ENCODE measurements at regions not wholly inside any gene's neighbourhood (a gene's known extent, or its start where the extent isn't known, plus 50 kb on each side); places are given as distances from the start of the nearest gene placed in this dataset.

GRCh38 chr9:18149471-18150011, 324.4 kb upstream of the ADAMTSL1 start:
- no peaks in the 10 kb centered on the region for H3K79me2 ChIP-seq (ENCODE audit: insufficient read depth, low read length)
- H3K27me3 ChIP-seq (ENCODE audit: control insufficient read depth in 1 of 2, insufficient read depth in 2 of 2, low read length in 2 of 2), result no peaks in the 10 kb centered on the region
- H3K4me1 ChIP-seq (ENCODE audit: insufficient read depth, low read length), result no peaks in the 10 kb centered on the region
- no peak for DNase-seq (ENCODE audit: low spot score)
- ChIA-PET CTCF (ENCODE audit: low intra/inter-chr PET ratio, low total read pairs) (no interaction called here), POLR2A (no interaction called here)
- H3K4me3 ChIP-seq (replicated peaks in 1 of 3; ENCODE audit: insufficient read depth in 1 of 3, low read depth in 2 of 3, low read length in 3 of 3), result no peak overlapping the region
- no peak overlapping the region for H3K9ac ChIP-seq (ENCODE audit: insufficient read depth, low read depth, low read length)
- TF ChIP-seq XBP1 (CRISPR knock-in tag; IDR thresholded peaks at IDR 0.05), result no peak
- TF ChIP-seq ZMAT5 (CRISPR knock-in tag; IDR thresholded peaks at IDR 0.05; ENCODE audit: borderline replicate concordance, low read depth), result no peak
- TF ChIP-seq ZBTB2 (CRISPR knock-in tag; IDR thresholded peaks at IDR 0.05; ENCODE audit: low read depth), result no peak
- no peak for TF ChIP-seq FOXP1 (IDR thresholded peaks at IDR 0.05)
- TF ChIP-seq FOXP1 (CRISPR knock-in tag; IDR thresholded peaks at IDR 0.05), result no peak
- no peak for TF ChIP-seq HOXA3 (CRISPR knock-in tag; IDR thresholded peaks at IDR 0.05)
- no peak for TF ChIP-seq ZNF224 (CRISPR knock-in tag; IDR thresholded peaks at IDR 0.05)
- TF ChIP-seq ZNF598 (CRISPR knock-in tag; IDR thresholded peaks at IDR 0.05; ENCODE audit: borderline replicate concordance), result no peak
- no peak for TF ChIP-seq RERE (CRISPR knock-in tag; IDR thresholded peaks at IDR 0.05; ENCODE audit: low read depth)
- no peak for TF ChIP-seq RARA (CRISPR knock-in tag; IDR thresholded peaks at IDR 0.05)
- H4K20me1 ChIP-seq (ENCODE audit: insufficient read depth, low read length), result no peaks in the 10 kb centered on the region
- H3K27ac ChIP-seq (ENCODE audit: extremely low read length, insufficient read depth, low read length), result no peak overlapping the region
- H2AFZ ChIP-seq (ENCODE audit: low read length), result no peak overlapping the region
- no peak for ATAC-seq
- no peak overlapping the region for H3K4me2 ChIP-seq (ENCODE audit: low read depth, low read length)
- no TSS peak for BruUV-seq (replicated peaks)
- intact Hi-C loops (cut with micrococcal nuclease; ENCODE audit: unreplicated experiment), result no loop called here
- in situ Hi-C loops (cut with HindIII; ENCODE audit: extremely low pct_ligation_motif_present, low pct_unique_long_range_greater_than_20kb), result no loop called here
- no peaks in the 10 kb centered on the region for H3K9me3 ChIP-seq (ENCODE audit: low read length)
- WGBS (ENCODE audit: low lambda C conversion rate), result 0% methylated on average over 1 of the region's 1 CpG
- FAIRE-seq, result no peak
- no peaks in the 10 kb centered on the region for H3K36me3 ChIP-seq (replicated peaks in 1 of 2; ENCODE audit: control insufficient read depth in 1 of 2, insufficient read depth in 2 of 2, low read length in 2 of 2)

All from HepG2 (cell line).